ENCODE measurements at regions not wholly inside any gene's neighbourhood (a gene's known extent, or its start where the extent isn't known, plus 50 kb on each side); places are given as distances from the start of the nearest gene placed in this dataset.

GRCh38 chr17:10992106-10992880 lies 154.4 kb upstream of the PIRT start:
- H3K4me3 ChIP-seq (ENCODE audit: low read depth, low read length) = no peak overlapping the region
- DNase-seq (ENCODE audit: low read depth) = no peak
- TF ChIP-seq CTCF (conservative IDR thresholded peaks at IDR 0.05; ENCODE audit: low read depth, low read length) = no peak

- TF ChIP-seq CTCF (conservative IDR thresholded peaks at IDR 0.05; ENCODE audit: low read depth, low read length) = no peak
- no peak overlapping the region for H3K4me3 ChIP-seq (ENCODE audit: low read depth, low read length)
- DNase-seq (ENCODE audit: low read depth) = no peak
Measured at GRCh38 chr17:10987786-10988185, 149.9 kb upstream of the PIRT start.

- no peak for DNase-seq (ENCODE audit: low read depth)
- no peak for TF ChIP-seq CTCF (conservative IDR thresholded peaks at IDR 0.05; ENCODE audit: low read depth, low read length)
Measured at GRCh38 chr17:10984220-10984619, 146.3 kb upstream of the PIRT start.

GRCh38 chr17:10976401-10976800 lies 138.5 kb upstream of the PIRT start:
- H3K4me3 ChIP-seq (ENCODE audit: low read depth, low read length) = no peak overlapping the region
- TF ChIP-seq CTCF (conservative IDR thresholded peaks at IDR 0.05; ENCODE audit: low read depth, low read length) = no peak
- DNase-seq (ENCODE audit: low read depth) = no peak

More at GRCh38 chr17:10984220-10984619, 146.3 kb upstream of the PIRT start:
- no peak overlapping the region for H3K4me3 ChIP-seq (ENCODE audit: low read depth, low read length)

GRCh38 chr17:10968007-10968406 lies 130.1 kb upstream of the PIRT start:
- no peak for DNase-seq (ENCODE audit: low read depth)
- TF ChIP-seq CTCF (conservative IDR thresholded peaks at IDR 0.05; ENCODE audit: low read depth, low read length) = no peak
- H3K4me3 ChIP-seq (ENCODE audit: low read depth, low read length) = no peak overlapping the region

GRCh38 chr17:10956821-10957220 lies 118.9 kb upstream of the PIRT start:
- no peak for TF ChIP-seq CTCF (conservative IDR thresholded peaks at IDR 0.05; ENCODE audit: low read depth, low read length)
- no peak for DNase-seq (ENCODE audit: low read depth)
- no peak overlapping the region for H3K4me3 ChIP-seq (ENCODE audit: low read depth, low read length)

GRCh38 chr17:10944819-10945218 lies 106.9 kb upstream of the PIRT start:
- no peak for DNase-seq (ENCODE audit: low read depth)

More at GRCh38 chr17:10944819-10945218, 106.9 kb upstream of the PIRT start:
- no peak for TF ChIP-seq CTCF (conservative IDR thresholded peaks at IDR 0.05; ENCODE audit: low read depth, low read length)
- H3K4me3 ChIP-seq (ENCODE audit: low read depth, low read length) = no peak overlapping the region

Data from choroid plexus epithelial cell (primary cell).